Esophagus muscularis mucosa (tissue), 4 donors: ENCODE measurements at regions not wholly inside any gene's neighbourhood (a gene's known extent, or its start where the extent isn't known, plus 50 kb on each side); places are given as distances from the start of the nearest gene placed in this dataset.

Source experiments
- EP300 ChIP-seq: sonication (generic); formaldehyde crosslinking; IDR thresholded peaks from one replicate; pipeline ENCODE4 v1.6.1; 2017; ENCODE audit warnings: antibody characterized with exemption
- POLR2A ChIP-seq: fragments of 450-650 bp; IDR thresholded peaks from one replicate; pipeline ENCODE4 v1.6.1; 2017; ENCODE audit warnings: antibody characterized with exemption, moderate library complexity, mild to moderate bottlenecking, low read depth
- POLR2AphosphoS5 ChIP-seq, 2 donors: sonication (generic); formaldehyde crosslinking; IDR thresholded peaks; one replicate each; pipeline ENCODE4 v1.6.1; 2017; ENCODE audit warnings: antibody characterized with exemption in 2 of 2
- TF ChIP-seq, protein P1 (sequence below), 3 experiments: fragments of 200-600 bp in 2 of 3; fragments of 450-650 bp in 1 of 3; sonication (generic) in 2 of 3; IDR thresholded peaks; one replicate each; pipeline ENCODE4 v1.5.1; 2017 to 2019; ENCODE audit warnings: antibody characterized with exemption in 3 of 3, mild to moderate bottlenecking in 2 of 3, moderate library complexity in 1 of 3

DNA sequence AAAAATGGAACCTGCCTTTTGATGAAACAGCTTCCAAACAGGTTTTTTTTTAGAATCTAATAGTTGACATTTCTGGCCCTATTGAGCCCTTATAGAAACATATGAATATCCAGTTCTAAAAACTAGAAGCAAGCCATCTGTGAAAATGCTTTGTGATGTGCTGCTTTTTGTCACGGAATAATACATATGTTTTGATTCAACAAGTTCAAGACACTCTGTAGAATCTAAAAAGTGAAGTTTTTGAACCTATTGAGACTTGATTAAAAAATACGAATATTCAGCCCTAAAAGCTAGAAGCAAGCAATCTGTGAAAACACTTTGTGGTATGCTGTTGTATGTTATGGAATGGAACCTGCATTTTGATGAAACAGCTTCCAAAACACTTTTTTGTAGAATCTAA is 106.7 kb upstream of the VPREB1 start:
- TF ChIP-seq, protein P1, sequence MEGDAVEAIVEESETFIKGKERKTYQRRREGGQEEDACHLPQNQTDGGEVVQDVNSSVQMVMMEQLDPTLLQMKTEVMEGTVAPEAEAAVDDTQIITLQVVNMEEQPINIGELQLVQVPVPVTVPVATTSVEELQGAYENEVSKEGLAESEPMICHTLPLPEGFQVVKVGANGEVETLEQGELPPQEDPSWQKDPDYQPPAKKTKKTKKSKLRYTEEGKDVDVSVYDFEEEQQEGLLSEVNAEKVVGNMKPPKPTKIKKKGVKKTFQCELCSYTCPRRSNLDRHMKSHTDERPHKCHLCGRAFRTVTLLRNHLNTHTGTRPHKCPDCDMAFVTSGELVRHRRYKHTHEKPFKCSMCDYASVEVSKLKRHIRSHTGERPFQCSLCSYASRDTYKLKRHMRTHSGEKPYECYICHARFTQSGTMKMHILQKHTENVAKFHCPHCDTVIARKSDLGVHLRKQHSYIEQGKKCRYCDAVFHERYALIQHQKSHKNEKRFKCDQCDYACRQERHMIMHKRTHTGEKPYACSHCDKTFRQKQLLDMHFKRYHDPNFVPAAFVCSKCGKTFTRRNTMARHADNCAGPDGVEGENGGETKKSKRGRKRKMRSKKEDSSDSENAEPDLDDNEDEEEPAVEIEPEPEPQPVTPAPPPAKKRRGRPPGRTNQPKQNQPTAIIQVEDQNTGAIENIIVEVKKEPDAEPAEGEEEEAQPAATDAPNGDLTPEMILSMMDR (IDR thresholded peaks at IDR 0.05): no peak
- TF ChIP-seq POLR2A (no peak), POLR2AphosphoS5 (IDR thresholded peaks at IDR 0.05) (no peak), EP300 (no peak)
